Naive B cell (primary cell): ENCODE measurements at regions not wholly inside any gene's neighbourhood (a gene's known extent, or its start where the extent isn't known, plus 50 kb on each side); places are given as distances from the start of the nearest gene placed in this dataset.

Experiments used
- ATAC-seq, 2 donors: fragments of 150-1000 bp; cut with Tn5 transposase; 2 replicates each; pipeline ENCODE4 v1.10.0; 2021; ENCODE audit warnings: low read depth in 2 of 2, mild to moderate bottlenecking in 2 of 2, moderate library complexity in 2 of 2
- DNase-seq: peaks from one replicate; pipeline ENCODE4 v3.0.0; 2022
- H3K27ac Mint-ChIP-seq, 6 donors: one replicate each; pipeline ENCODE4 v1.8.0; 2020 to 2022; ENCODE audit warnings: mild to moderate bottlenecking in 6 of 6, mixed read lengths in 6 of 6, moderate library complexity in 5 of 6, inconsistent platforms in 2 of 6
- H3K27me3 Mint-ChIP-seq, 3 donors: one replicate each; pipeline ENCODE4 v1.8.0; 2021 to 2022; ENCODE audit warnings: mixed read lengths in 3 of 3, mild to moderate bottlenecking in 1 of 3
- H3K36me3 Mint-ChIP-seq, 2 donors: one replicate each; pipeline ENCODE4 v1.8.0; 2020 to 2022; ENCODE audit warnings: mixed read lengths in 2 of 2, inconsistent platforms in 1 of 2, mild to moderate bottlenecking in 1 of 2
- H3K4me1 Mint-ChIP-seq, 3 donors: one replicate each; pipeline ENCODE4 v1.8.0; 2020 to 2022; ENCODE audit warnings: mixed read lengths in 3 of 3, inconsistent platforms in 1 of 3, mild to moderate bottlenecking in 1 of 3, moderate library complexity in 1 of 3
- H3K4me3 Mint-ChIP-seq, 8 donors: one replicate each; pipeline ENCODE4 v1.8.0; 2020 to 2022; ENCODE audit warnings: mild to moderate bottlenecking in 8 of 8, mixed read lengths in 8 of 8, moderate library complexity in 8 of 8, inconsistent platforms in 2 of 8
- H3K9me3 Mint-ChIP-seq, 7 donors: one replicate each; pipeline ENCODE4 v1.8.0; 2020 to 2022; ENCODE audit warnings: mixed read lengths in 7 of 7, mild to moderate bottlenecking in 5 of 7, inconsistent platforms in 2 of 7, moderate library complexity in 1 of 7

DNA sequence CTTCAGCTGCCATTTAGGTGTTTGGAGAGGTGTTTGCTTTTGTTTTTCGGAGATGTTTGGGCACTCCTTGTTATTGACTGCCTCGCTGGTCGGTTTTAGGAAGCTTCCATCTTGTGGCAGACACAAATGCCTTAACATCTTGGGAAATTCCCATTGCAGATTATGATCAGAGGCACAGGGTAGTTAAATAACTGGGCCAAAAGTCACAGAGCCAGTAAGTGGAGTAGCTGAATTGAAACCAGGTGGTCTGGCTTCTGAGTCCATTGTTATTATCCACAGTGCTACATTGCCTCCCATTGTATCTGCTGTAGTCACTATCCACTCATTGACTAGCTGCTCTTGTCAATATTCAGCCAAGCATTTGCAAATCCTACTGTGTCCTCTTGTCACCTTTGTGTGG lies 138.2 kb upstream of the PLPP4 start:
- Mint-ChIP-seq H3K4me3 (no peak overlapping the region), H3K27ac (no peak overlapping the region), H3K36me3 (no peaks in the 10 kb centered on the region), H3K4me1 (no peaks in the 10 kb centered on the region), H3K27me3 (peaks cover 16 to 45% (median 30%) of the 10 kb centered on the region in 3 donors), H3K9me3 (peaks cover 0 to 15% (median 0%) of the 10 kb centered on the region in 7 donors)
- no peak for ATAC-seq
- DNase-seq: no peak

DNA sequence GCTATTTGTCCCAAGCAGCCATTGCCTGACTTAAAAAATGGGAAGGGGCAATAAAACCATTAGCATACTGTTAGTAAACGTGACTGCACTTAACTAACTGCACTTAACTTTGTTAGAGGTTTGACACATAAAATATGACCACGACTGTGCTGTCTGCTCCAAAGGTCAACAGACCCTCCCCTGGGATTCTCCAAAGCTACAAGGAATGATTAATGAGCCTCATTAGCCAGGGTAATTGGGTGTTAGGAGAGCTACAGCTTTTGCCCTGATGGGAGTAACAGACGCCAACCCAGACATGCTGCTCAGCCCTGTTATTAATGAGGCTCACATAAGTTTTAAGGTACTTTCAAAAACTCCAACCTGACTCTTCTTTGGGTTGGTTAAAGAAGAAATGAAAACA lies 129.4 kb upstream of the PLPP4 start:
- no peak for DNase-seq
- Mint-ChIP-seq H3K36me3 (no peaks in the 10 kb centered on the region), H3K9me3 (peaks cover 0 to 2% (median 0%) of the 10 kb centered on the region in 7 donors), H3K4me3 (no peak overlapping the region), H3K4me1 (no peaks in the 10 kb centered on the region), H3K27me3 (peaks cover 13 to 25% (median 20%) of the 10 kb centered on the region in 3 donors), H3K27ac (no peak overlapping the region)
- no peak for ATAC-seq

- no peak for DNase-seq
- peaks cover 14 to 23% (median 21%) of the 10 kb centered on the region in 3 donors for H3K27me3 Mint-ChIP-seq
- no peaks in the 10 kb centered on the region for H3K4me1 Mint-ChIP-seq
- H3K36me3 Mint-ChIP-seq: no peaks in the 10 kb centered on the region
- H3K27ac Mint-ChIP-seq: no peak overlapping the region
- H3K9me3 Mint-ChIP-seq: peaks cover 0 to 2% (median 0%) of the 10 kb centered on the region in 7 donors
- H3K4me3 Mint-ChIP-seq: no peak overlapping the region
- ATAC-seq: no peak
Measured at GRCh38 chr10:120328647-120329046, 128.4 kb upstream of the PLPP4 start.

- no peak for DNase-seq
- ATAC-seq: no peak
- Mint-ChIP-seq H3K27ac (no peak overlapping the region), H3K27me3 (peaks cover 6 to 23% (median 18%) of the 10 kb centered on the region in 3 donors), H3K36me3 (no peaks in the 10 kb centered on the region), H3K9me3 (no peaks in the 10 kb centered on the region), H3K4me1 (no peaks in the 10 kb centered on the region), H3K4me3 (no peak overlapping the region)
Measured at GRCh38 chr10:120335553-120335952, 121.5 kb upstream of the PLPP4 start.

- H3K27me3 Mint-ChIP-seq: peaks cover 6 to 25% (median 21%) of the 10 kb centered on the region in 3 donors
- no peaks in the 10 kb centered on the region for H3K9me3 Mint-ChIP-seq
- H3K36me3 Mint-ChIP-seq: no peaks in the 10 kb centered on the region
- H3K4me1 Mint-ChIP-seq: no peaks in the 10 kb centered on the region
- DNase-seq (no peak), ATAC-seq (no peak)
- H3K4me3 Mint-ChIP-seq: no peak overlapping the region
- no peak overlapping the region for H3K27ac Mint-ChIP-seq
Measured at GRCh38 chr10:120336306-120336910, 120.6 kb upstream of the PLPP4 start.

GRCh38 chr10:120336911-120337540 lies 120.0 kb upstream of the PLPP4 start:
- DNase-seq (peak; percentile 11), ATAC-seq (no peak)
- H3K27ac Mint-ChIP-seq: no peak overlapping the region
- H3K36me3 Mint-ChIP-seq: no peaks in the 10 kb centered on the region
- H3K27me3 Mint-ChIP-seq: peaks cover 6 to 29% (median 21%) of the 10 kb centered on the region in 3 donors
- H3K4me1 Mint-ChIP-seq: no peaks in the 10 kb centered on the region
- H3K4me3 Mint-ChIP-seq: no peak overlapping the region
- no peaks in the 10 kb centered on the region for H3K9me3 Mint-ChIP-seq

GRCh38 chr10:120342115-120342714 lies 114.8 kb upstream of the PLPP4 start:
- Mint-ChIP-seq H3K27me3 (peaks cover 15 to 23% (median 19%) of the 10 kb centered on the region in 3 donors), H3K27ac (no peak overlapping the region), H3K4me3 (no peak overlapping the region), H3K36me3 (no peaks in the 10 kb centered on the region), H3K4me1 (no peaks in the 10 kb centered on the region), H3K9me3 (no peaks in the 10 kb centered on the region)
- no peak for DNase-seq
- ATAC-seq: no peak

GRCh38 chr10:120345186-120345585 lies 111.8 kb upstream of the PLPP4 start:
- H3K27ac Mint-ChIP-seq: no peak overlapping the region
- no peaks in the 10 kb centered on the region for H3K9me3 Mint-ChIP-seq
- no peaks in the 10 kb centered on the region for H3K36me3 Mint-ChIP-seq
- no peak for ATAC-seq
- no peak for DNase-seq
- no peak overlapping the region for H3K4me3 Mint-ChIP-seq
- H3K27me3 Mint-ChIP-seq: peaks cover 15 to 21% (median 20%) of the 10 kb centered on the region in 3 donors
- H3K4me1 Mint-ChIP-seq: no peaks in the 10 kb centered on the region

DNA sequence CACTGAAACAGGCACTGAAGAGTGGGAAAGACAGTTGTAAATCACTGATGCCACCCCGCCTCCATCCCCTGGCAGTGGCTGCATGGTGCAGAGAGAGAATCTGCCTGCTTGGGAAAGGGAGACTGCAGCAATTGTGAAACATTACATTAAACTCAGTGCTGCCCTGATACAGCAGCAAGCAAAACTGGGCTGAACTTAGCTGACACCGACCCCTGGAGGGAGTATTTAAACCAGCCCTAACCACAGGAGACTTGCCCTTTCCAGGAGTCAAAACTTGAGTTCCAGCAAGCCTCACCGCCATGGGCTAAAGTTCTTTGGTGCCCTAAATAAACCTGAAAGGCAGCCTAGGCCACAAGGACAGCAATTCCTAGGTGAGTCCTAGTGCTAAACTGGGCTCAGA lies 109.4 kb upstream of the PLPP4 start:
- Mint-ChIP-seq H3K9me3 (peaks cover 0 to 5% (median 0%) of the 10 kb centered on the region in 7 donors), H3K4me1 (no peaks in the 10 kb centered on the region), H3K36me3 (no peaks in the 10 kb centered on the region), H3K4me3 (no peak overlapping the region), H3K27me3 (peaks cover 8 to 20% (median 15%) of the 10 kb centered on the region in 3 donors), H3K27ac (no peak overlapping the region)
- DNase-seq (no peak), ATAC-seq (no peak)

- DNase-seq: no peak
- Mint-ChIP-seq H3K27ac (no peak overlapping the region), H3K36me3 (no peaks in the 10 kb centered on the region), H3K4me3 (no peak overlapping the region), H3K4me1 (no peaks in the 10 kb centered on the region), H3K27me3 (peaks cover 8 to 20% (median 15%) of the 10 kb centered on the region in 3 donors), H3K9me3 (peaks cover 0 to 13% (median 3%) of the 10 kb centered on the region in 7 donors)
- ATAC-seq: no peak
Measured at GRCh38 chr10:120349069-120349468, 108.0 kb upstream of the PLPP4 start.

DNA sequence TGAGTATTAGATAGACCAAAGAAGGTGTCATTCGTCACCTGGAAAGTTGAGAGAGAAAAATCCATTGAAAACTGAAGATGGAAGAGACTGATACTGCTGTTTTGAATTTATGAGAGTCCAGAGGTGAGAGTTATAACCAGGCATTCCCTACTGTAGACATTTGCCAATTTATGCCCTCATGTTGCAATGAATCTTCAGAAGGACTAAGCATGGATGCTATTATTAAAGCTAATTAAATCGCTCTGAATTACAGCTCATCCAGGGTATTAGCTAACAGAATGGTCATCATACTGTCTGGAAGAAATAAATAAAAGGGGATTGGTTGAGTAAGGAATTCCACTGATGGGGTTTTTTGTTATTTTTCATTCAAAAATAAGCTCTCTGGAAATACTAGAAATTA lies 101.6 kb upstream of the PLPP4 start:
- H3K9me3 Mint-ChIP-seq: peaks cover 3 to 13% (median 6%) of the 10 kb centered on the region in 7 donors
- no peaks in the 10 kb centered on the region for H3K36me3 Mint-ChIP-seq
- H3K4me3 Mint-ChIP-seq: no peak overlapping the region
- H3K4me1 Mint-ChIP-seq: no peaks in the 10 kb centered on the region
- no peaks in the 10 kb centered on the region for H3K27me3 Mint-ChIP-seq
- H3K27ac Mint-ChIP-seq: no peak overlapping the region
- ATAC-seq: no peak
- no peak for DNase-seq

DNA sequence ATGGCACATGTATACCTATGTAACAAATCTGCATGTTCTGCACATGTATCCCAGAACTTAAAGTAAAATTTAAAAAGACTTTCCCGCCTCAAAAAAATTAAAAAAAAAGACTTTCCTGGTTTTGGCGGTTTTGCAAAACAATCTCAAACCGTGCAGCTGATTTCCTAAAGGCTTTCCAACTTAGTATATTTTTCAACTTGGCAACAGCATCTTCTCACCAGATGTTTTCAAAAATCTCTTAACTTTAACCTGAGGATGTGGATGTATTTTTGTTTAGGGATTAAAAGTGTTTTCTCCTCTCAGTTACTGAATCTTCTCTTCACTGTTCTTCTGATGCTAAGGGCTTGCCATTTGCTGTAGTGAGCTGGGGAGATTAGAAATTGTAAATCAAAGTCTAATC lies 96.5 kb upstream of the PLPP4 start:
- H3K9me3 Mint-ChIP-seq: peaks cover 0 to 9% (median 4%) of the 10 kb centered on the region in 7 donors
- no peak overlapping the region for H3K4me3 Mint-ChIP-seq
- no peak overlapping the region for H3K27ac Mint-ChIP-seq
- peaks cover 0 to 15% (median 0%) of the 10 kb centered on the region in 3 donors for H3K27me3 Mint-ChIP-seq
- DNase-seq (no peak), ATAC-seq (no peak)
- H3K36me3 Mint-ChIP-seq: no peaks in the 10 kb centered on the region
- H3K4me1 Mint-ChIP-seq: no peaks in the 10 kb centered on the region

DNA sequence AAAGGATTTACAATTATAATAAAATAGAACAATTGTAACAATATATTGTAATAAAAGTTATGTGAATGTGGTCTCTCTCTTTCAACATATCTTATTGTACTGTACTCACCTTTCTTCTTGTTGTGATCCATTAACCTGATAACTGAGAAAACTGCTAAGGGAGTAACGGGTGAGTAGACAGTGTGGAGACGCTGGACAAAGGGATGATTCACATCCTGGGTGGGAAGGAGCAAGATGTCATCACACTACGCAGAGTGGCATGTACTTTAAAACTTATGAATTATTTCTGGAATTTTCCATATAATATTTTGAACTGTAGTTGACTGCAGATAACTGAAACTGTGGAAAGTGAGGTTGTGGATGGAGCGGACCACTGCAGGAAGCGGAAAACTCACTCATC lies 91.2 kb upstream of the PLPP4 start:
- no peak overlapping the region for H3K27ac Mint-ChIP-seq
- DNase-seq (no peak), ATAC-seq (no peak)
- H3K36me3 Mint-ChIP-seq: no peaks in the 10 kb centered on the region
- H3K4me3 Mint-ChIP-seq: no peak overlapping the region
- peaks cover 0 to 15% (median 4%) of the 10 kb centered on the region in 3 donors for H3K27me3 Mint-ChIP-seq
- no peaks in the 10 kb centered on the region for H3K4me1 Mint-ChIP-seq
- peaks cover 0 to 4% (median 0%) of the 10 kb centered on the region in 7 donors for H3K9me3 Mint-ChIP-seq

GRCh38 chr10:120367341-120367740 lies 89.7 kb upstream of the PLPP4 start:
- H3K27me3 Mint-ChIP-seq: peaks cover 0 to 15% (median 4%) of the 10 kb centered on the region in 3 donors
- H3K4me1 Mint-ChIP-seq: no peaks in the 10 kb centered on the region
- H3K27ac Mint-ChIP-seq: no peak overlapping the region
- ATAC-seq (no peak), DNase-seq (no peak)
- no peaks in the 10 kb centered on the region for H3K36me3 Mint-ChIP-seq
- H3K9me3 Mint-ChIP-seq: peaks cover 0 to 3% (median 0%) of the 10 kb centered on the region in 7 donors
- H3K4me3 Mint-ChIP-seq: no peak overlapping the region
